Astrocyte (in vitro differentiated cells and primary cell): ENCODE measurements at regions not wholly inside any gene's neighbourhood (a gene's known extent, or its start where the extent isn't known, plus 50 kb on each side); places are given as distances from the start of the nearest gene placed in this dataset.

Experiments used
- DNase-seq: peaks from one replicate; pipeline ENCODE4 v3.0.0-alpha.2; 2010; ENCODE audit warnings: low read depth
- FAIRE-seq: peaks from 2 replicates; lab custom pipeline; 2011; peaks lifted over from hg19 to GRCh38; lab: Jason Lieb, UNC
- H2AFZ ChIP-seq: 2 replicates; pipeline ENCODE4 v1.6.0; 2012; ENCODE audit warnings: low read depth, low read length, inconsistent platforms
- H3K27ac ChIP-seq: 2 replicates; pipeline ENCODE4 v1.5.1; 2011; ENCODE audit warnings: low read depth, low read length, inconsistent platforms
- H3K27me3 ChIP-seq: 2 replicates; pipeline ENCODE4 v1.6.0; 2011; ENCODE audit warnings: low read length, inconsistent platforms; ENCODE audit not compliant: insufficient read depth
- H3K36me3 ChIP-seq: 2 replicates; pipeline ENCODE4 v1.5.1; 2011; ENCODE audit warnings: low read length, inconsistent platforms; ENCODE audit not compliant: insufficient read depth
- H3K4me1 ChIP-seq: 2 replicates; pipeline ENCODE4 v1.5.1; 2011; ENCODE audit warnings: low read length, inconsistent platforms; ENCODE audit not compliant: insufficient read depth
- H3K4me2 ChIP-seq: 2 replicates; pipeline ENCODE4 v1.6.0; 2012; ENCODE audit warnings: low read length, inconsistent platforms
- H3K4me3 ChIP-seq: 2 replicates; pipeline ENCODE4 v1.5.1; 2011; ENCODE audit warnings: low read depth, mild to moderate bottlenecking, low read length, inconsistent platforms; ENCODE audit not compliant: insufficient read depth
- H3K79me2 ChIP-seq: 2 replicates; pipeline ENCODE4 v1.6.0; 2012; ENCODE audit warnings: mild to moderate bottlenecking, low read length, inconsistent platforms; ENCODE audit not compliant: insufficient read depth
- H3K9ac ChIP-seq: 2 replicates; pipeline ENCODE4 v1.6.0; 2012; ENCODE audit warnings: mild to moderate bottlenecking, low read length, inconsistent platforms
- H3K9me3 ChIP-seq: 2 replicates; pipeline ENCODE4 v1.5.1; 2012; ENCODE audit warnings: low read depth, mild to moderate bottlenecking, low read length, inconsistent platforms; ENCODE audit not compliant: insufficient read depth
- H4K20me1 ChIP-seq: 2 replicates; pipeline ENCODE4 v1.6.0; 2012; ENCODE audit warnings: low read length, inconsistent platforms; ENCODE audit not compliant: insufficient read depth
- H3K27ac Mint-ChIP-seq: one replicate; pipeline ENCODE4 v1.8.0; 2021; ENCODE audit warnings: mild to moderate bottlenecking, mixed read lengths; ENCODE audit not compliant: unreplicated experiment
- H3K27me3 Mint-ChIP-seq: one replicate; pipeline ENCODE4 v1.8.0; 2021; ENCODE audit warnings: low read depth, mixed read lengths; ENCODE audit not compliant: unreplicated experiment
- H3K36me3 Mint-ChIP-seq: one replicate; pipeline ENCODE4 v1.8.0; 2021; ENCODE audit warnings: low read depth, mixed read lengths; ENCODE audit not compliant: unreplicated experiment
- H3K4me1 Mint-ChIP-seq: one replicate; pipeline ENCODE4 v1.8.0; 2021; ENCODE audit warnings: low read depth, mixed read lengths; ENCODE audit not compliant: unreplicated experiment
- H3K4me3 Mint-ChIP-seq: one replicate; pipeline ENCODE4 v1.8.0; 2021; ENCODE audit warnings: mild to moderate bottlenecking, moderate library complexity, mixed read lengths; ENCODE audit not compliant: unreplicated experiment
- H3K9me3 Mint-ChIP-seq: one replicate; pipeline ENCODE4 v1.8.0; 2021; ENCODE audit warnings: mild to moderate bottlenecking, mixed read lengths; ENCODE audit not compliant: unreplicated experiment
- CTCF ChIP-seq: IDR thresholded peaks from 2 replicates; pipeline ENCODE4 v1.5.1; 2011; ENCODE audit warnings: low read depth, mild to moderate bottlenecking, inconsistent platforms, low read length, moderate library complexity; ENCODE audit not compliant: insufficient read depth
- EZH2 ChIP-seq: IDR thresholded peaks from 2 replicates; pipeline ENCODE4 v1.6.1; 2012; ENCODE audit warnings: mild to moderate bottlenecking, low read length, inconsistent platforms; ENCODE audit not compliant: insufficient read depth

GRCh38 chr7:54252256-54253035 is 289.7 kb upstream of the VSTM2A start:
- no peaks in the 10 kb centered on the region for H3K4me1 ChIP-seq
- FAIRE-seq, result no peak

GRCh38 chr7:54253036-54253373 is 289.2 kb upstream of the VSTM2A start:
- H3K27ac Mint-ChIP-seq, result no peak overlapping the region
- H4K20me1 ChIP-seq, result no peaks in the 10 kb centered on the region
- H3K4me3 Mint-ChIP-seq, result no peak overlapping the region
- no peak overlapping the region for H3K9ac ChIP-seq
- TF ChIP-seq EZH2, result no peak
- TF ChIP-seq CTCF, result no peak
- DNase-seq (no peak), FAIRE-seq (no peak)
- no peak overlapping the region for H3K4me3 ChIP-seq
- H3K9me3 ChIP-seq, result no peaks in the 10 kb centered on the region
- no peak overlapping the region for H3K4me2 ChIP-seq
- no peaks in the 10 kb centered on the region for H3K4me1 ChIP-seq
- no peaks in the 10 kb centered on the region for H3K9me3 Mint-ChIP-seq
- H3K36me3 Mint-ChIP-seq, result no peaks in the 10 kb centered on the region
- no peak overlapping the region for H3K27ac ChIP-seq
- no peaks in the 10 kb centered on the region for H3K36me3 ChIP-seq
- no peaks in the 10 kb centered on the region for H3K27me3 Mint-ChIP-seq
- H2AFZ ChIP-seq, result no peak overlapping the region
- no peaks in the 10 kb centered on the region for H3K79me2 ChIP-seq
- H3K27me3 ChIP-seq, result no peaks in the 10 kb centered on the region
- peaks cover 8% of the 10 kb centered on the region for H3K4me1 Mint-ChIP-seq

More at GRCh38 chr7:54252256-54253035, 289.7 kb upstream of the VSTM2A start:
- no peaks in the 10 kb centered on the region for H3K27me3 Mint-ChIP-seq
- H3K4me1 Mint-ChIP-seq, result peaks cover 8% of the 10 kb centered on the region
- H3K27me3 ChIP-seq, result no peaks in the 10 kb centered on the region
- no peak overlapping the region for H3K4me3 Mint-ChIP-seq
- no peak overlapping the region for H3K9ac ChIP-seq
- DNase-seq, result no peak
- H3K36me3 Mint-ChIP-seq, result no peaks in the 10 kb centered on the region
- no peak overlapping the region for H3K27ac ChIP-seq
- no peaks in the 10 kb centered on the region for H4K20me1 ChIP-seq
- no peaks in the 10 kb centered on the region for H3K79me2 ChIP-seq
- H2AFZ ChIP-seq, result no peak overlapping the region
- H3K27ac Mint-ChIP-seq, result no peak overlapping the region
- no peaks in the 10 kb centered on the region for H3K9me3 Mint-ChIP-seq
- H3K4me2 ChIP-seq, result no peak overlapping the region
- H3K4me3 ChIP-seq, result no peak overlapping the region
- TF ChIP-seq CTCF (no peak), EZH2 (no peak)
- H3K9me3 ChIP-seq, result no peaks in the 10 kb centered on the region
- no peaks in the 10 kb centered on the region for H3K36me3 ChIP-seq

GRCh38 chr7:54255242-54255641 is 286.9 kb upstream of the VSTM2A start:
- Histone ChIP-seq H3K9ac (no peak overlapping the region), H3K79me2 (no peaks in the 10 kb centered on the region), H2AFZ (no peak overlapping the region), H3K36me3 (no peaks in the 10 kb centered on the region), H3K4me2 (no peak overlapping the region), H3K27ac (no peak overlapping the region), H4K20me1 (no peaks in the 10 kb centered on the region), H3K4me1 (no peaks in the 10 kb centered on the region), H3K4me3 (no peak overlapping the region), H3K27me3 (no peaks in the 10 kb centered on the region), H3K9me3 (no peaks in the 10 kb centered on the region)
- DNase-seq (no peak), FAIRE-seq (no peak)
- Mint-ChIP-seq H3K36me3 (no peaks in the 10 kb centered on the region), H3K27ac (no peak overlapping the region), H3K9me3 (no peaks in the 10 kb centered on the region), H3K27me3 (no peaks in the 10 kb centered on the region), H3K4me1 (peaks cover 8% of the 10 kb centered on the region), H3K4me3 (no peak overlapping the region)
- TF ChIP-seq EZH2 (no peak), CTCF (no peak)
